ENCODE measurements at regions not wholly inside any gene's neighbourhood (a gene's known extent, or its start where the extent isn't known, plus 50 kb on each side); places are given as distances from the start of the nearest gene placed in this dataset.
A peak's percentile ranks its signal among the peaks of the same experiment; 100 is the strongest.

GRCh38 chr1:87673748-87674147, 345.1 kb downstream of the LMO4 start:
- Histone ChIP-seq H3K27me3 (ENCODE audit: low read length) (no peaks in the 10 kb centered on the region), H3K27ac (ENCODE audit: low read length) (no peak overlapping the region), H3K4me2 (ENCODE audit: low read depth, low read length, poor library complexity, severe bottlenecking) (no peak overlapping the region), H3K4me3 (ENCODE audit: low read length) (no peak overlapping the region), H3K36me3 (ENCODE audit: insufficient read depth, low read length) (no peaks in the 10 kb centered on the region), H3K4me1 (ENCODE audit: low read length) (no peaks in the 10 kb centered on the region), H3K9ac (ENCODE audit: low read length) (no peak overlapping the region), H2AFZ (ENCODE audit: low read length) (no peak overlapping the region), H4K20me1 (ENCODE audit: insufficient read depth, low read depth, low read length) (no peaks in the 10 kb centered on the region), H3K9me3 (ENCODE audit: low read length) (no peaks in the 10 kb centered on the region), H3K79me2 (ENCODE audit: low read length) (no peaks in the 10 kb centered on the region), H3K9me2 (replicated peaks; ENCODE audit: insufficient read depth, low read length) (no peaks in the 10 kb centered on the region)
- DNase-seq = no peak

GRCh38 chr1:87674791-87675190, 346.1 kb downstream of the LMO4 start:
- H3K4me3 ChIP-seq (ENCODE audit: low read length) = no peak overlapping the region
- no peaks in the 10 kb centered on the region for H3K4me1 ChIP-seq (ENCODE audit: low read length)
- no peaks in the 10 kb centered on the region for H3K79me2 ChIP-seq (ENCODE audit: low read length)
- H3K36me3 ChIP-seq (ENCODE audit: insufficient read depth, low read length) = no peaks in the 10 kb centered on the region
- no peak overlapping the region for H3K9ac ChIP-seq (ENCODE audit: low read length)
- no peak overlapping the region for H3K27ac ChIP-seq (ENCODE audit: low read length)
- no peak for DNase-seq
- H3K9me2 ChIP-seq (replicated peaks; ENCODE audit: insufficient read depth, low read length) = no peaks in the 10 kb centered on the region
- H3K27me3 ChIP-seq (ENCODE audit: low read length) = no peaks in the 10 kb centered on the region
- no peak overlapping the region for H3K4me2 ChIP-seq (ENCODE audit: low read depth, low read length, poor library complexity, severe bottlenecking)
- no peak overlapping the region for H2AFZ ChIP-seq (ENCODE audit: low read length)
- no peaks in the 10 kb centered on the region for H4K20me1 ChIP-seq (ENCODE audit: insufficient read depth, low read depth, low read length)
- H3K9me3 ChIP-seq (ENCODE audit: low read length) = no peaks in the 10 kb centered on the region

GRCh38 chr1:87678266-87678665, 349.6 kb downstream of the LMO4 start:
- Histone ChIP-seq H3K9me3 (ENCODE audit: low read length) (no peaks in the 10 kb centered on the region), H3K4me3 (ENCODE audit: low read length) (no peak overlapping the region), H3K27ac (ENCODE audit: low read length) (no peak overlapping the region)

GRCh38 chr1:87682565-87682964, 353.9 kb downstream of the LMO4 start:
- no peak overlapping the region for H3K4me2 ChIP-seq (ENCODE audit: low read depth, low read length, poor library complexity, severe bottlenecking)
- H4K20me1 ChIP-seq (ENCODE audit: insufficient read depth, low read depth, low read length) = no peaks in the 10 kb centered on the region
- no peaks in the 10 kb centered on the region for H3K4me1 ChIP-seq (ENCODE audit: low read length)
- no peak overlapping the region for H2AFZ ChIP-seq (ENCODE audit: low read length)
- H3K9me3 ChIP-seq (ENCODE audit: low read length) = no peaks in the 10 kb centered on the region
- H3K79me2 ChIP-seq (ENCODE audit: low read length) = no peaks in the 10 kb centered on the region
- H3K36me3 ChIP-seq (ENCODE audit: insufficient read depth, low read length) = no peaks in the 10 kb centered on the region
- DNase-seq = peak; percentile 45
- H3K9ac ChIP-seq (ENCODE audit: low read length) = no peak overlapping the region
- H3K9me2 ChIP-seq (replicated peaks; ENCODE audit: insufficient read depth, low read length) = no peaks in the 10 kb centered on the region
- no peak overlapping the region for H3K27ac ChIP-seq (ENCODE audit: low read length)
- H3K27me3 ChIP-seq (ENCODE audit: low read length) = no peaks in the 10 kb centered on the region
- no peak overlapping the region for H3K4me3 ChIP-seq (ENCODE audit: low read length)

More at GRCh38 chr1:87678266-87678665, 349.6 kb downstream of the LMO4 start:
- Histone ChIP-seq H3K9ac (ENCODE audit: low read length) (no peak overlapping the region), H3K27me3 (ENCODE audit: low read length) (no peaks in the 10 kb centered on the region), H3K4me2 (ENCODE audit: low read depth, low read length, poor library complexity, severe bottlenecking) (no peak overlapping the region), H2AFZ (ENCODE audit: low read length) (no peak overlapping the region), H3K4me1 (ENCODE audit: low read length) (no peaks in the 10 kb centered on the region), H4K20me1 (ENCODE audit: insufficient read depth, low read depth, low read length) (no peaks in the 10 kb centered on the region), H3K9me2 (replicated peaks; ENCODE audit: insufficient read depth, low read length) (no peaks in the 10 kb centered on the region), H3K79me2 (ENCODE audit: low read length) (no peaks in the 10 kb centered on the region), H3K36me3 (ENCODE audit: insufficient read depth, low read length) (no peaks in the 10 kb centered on the region)
- DNase-seq = no peak

- Histone ChIP-seq H3K9me2 (replicated peaks; ENCODE audit: insufficient read depth, low read length) (no peaks in the 10 kb centered on the region), H3K4me3 (ENCODE audit: low read length) (no peak overlapping the region), H3K9me3 (ENCODE audit: low read length) (no peaks in the 10 kb centered on the region), H3K79me2 (ENCODE audit: low read length) (no peaks in the 10 kb centered on the region), H3K4me1 (ENCODE audit: low read length) (no peaks in the 10 kb centered on the region), H3K27me3 (ENCODE audit: low read length) (no peaks in the 10 kb centered on the region), H2AFZ (ENCODE audit: low read length) (no peak overlapping the region), H4K20me1 (ENCODE audit: insufficient read depth, low read depth, low read length) (no peaks in the 10 kb centered on the region), H3K36me3 (ENCODE audit: insufficient read depth, low read length) (no peaks in the 10 kb centered on the region), H3K4me2 (ENCODE audit: low read depth, low read length, poor library complexity, severe bottlenecking) (no peak overlapping the region), H3K27ac (ENCODE audit: low read length) (no peak overlapping the region), H3K9ac (ENCODE audit: low read length) (no peak overlapping the region)
- no peak for DNase-seq
These were observed 354.7 kb downstream of the LMO4 start for GRCh38 chr1:87683196-87683956.

- no peaks in the 10 kb centered on the region for H3K27me3 ChIP-seq (ENCODE audit: low read length)
- H3K79me2 ChIP-seq (ENCODE audit: low read length) = no peaks in the 10 kb centered on the region
- H3K4me3 ChIP-seq (ENCODE audit: low read length) = no peak overlapping the region
- no peak for DNase-seq
- H3K9ac ChIP-seq (ENCODE audit: low read length) = no peak overlapping the region
- no peaks in the 10 kb centered on the region for H3K4me1 ChIP-seq (ENCODE audit: low read length)
- no peak overlapping the region for H3K27ac ChIP-seq (ENCODE audit: low read length)
- H3K4me2 ChIP-seq (ENCODE audit: low read depth, low read length, poor library complexity, severe bottlenecking) = no peak overlapping the region
- H3K36me3 ChIP-seq (ENCODE audit: insufficient read depth, low read length) = no peaks in the 10 kb centered on the region
- H3K9me3 ChIP-seq (ENCODE audit: low read length) = no peaks in the 10 kb centered on the region
- no peak overlapping the region for H2AFZ ChIP-seq (ENCODE audit: low read length)
- no peaks in the 10 kb centered on the region for H3K9me2 ChIP-seq (replicated peaks; ENCODE audit: insufficient read depth, low read length)
- H4K20me1 ChIP-seq (ENCODE audit: insufficient read depth, low read depth, low read length) = no peaks in the 10 kb centered on the region
These were observed 355.5 kb downstream of the LMO4 start for GRCh38 chr1:87684194-87684593.

GRCh38 chr1:87684713-87685205, 356.1 kb downstream of the LMO4 start:
- Histone ChIP-seq H3K36me3 (ENCODE audit: insufficient read depth, low read length) (no peaks in the 10 kb centered on the region), H3K4me3 (ENCODE audit: low read length) (no peak overlapping the region), H3K27ac (ENCODE audit: low read length) (no peak overlapping the region), H3K9ac (ENCODE audit: low read length) (no peak overlapping the region), H3K27me3 (ENCODE audit: low read length) (no peaks in the 10 kb centered on the region), H3K9me3 (ENCODE audit: low read length) (no peaks in the 10 kb centered on the region), H2AFZ (ENCODE audit: low read length) (no peak overlapping the region), H3K79me2 (ENCODE audit: low read length) (no peaks in the 10 kb centered on the region), H3K4me2 (ENCODE audit: low read depth, low read length, poor library complexity, severe bottlenecking) (no peak overlapping the region), H3K4me1 (ENCODE audit: low read length) (no peaks in the 10 kb centered on the region), H4K20me1 (ENCODE audit: insufficient read depth, low read depth, low read length) (no peaks in the 10 kb centered on the region), H3K9me2 (replicated peaks; ENCODE audit: insufficient read depth, low read length) (no peaks in the 10 kb centered on the region)
- DNase-seq = no peak

GRCh38 chr1:87685311-87686135, 356.8 kb downstream of the LMO4 start:
- no peak overlapping the region for H2AFZ ChIP-seq (ENCODE audit: low read length)
- H3K4me3 ChIP-seq (ENCODE audit: low read length) = no peak overlapping the region
- no peak overlapping the region for H3K27ac ChIP-seq (ENCODE audit: low read length)
- no peaks in the 10 kb centered on the region for H3K27me3 ChIP-seq (ENCODE audit: low read length)
- H4K20me1 ChIP-seq (ENCODE audit: insufficient read depth, low read depth, low read length) = no peaks in the 10 kb centered on the region
- H3K4me1 ChIP-seq (ENCODE audit: low read length) = no peaks in the 10 kb centered on the region
- no peaks in the 10 kb centered on the region for H3K79me2 ChIP-seq (ENCODE audit: low read length)
- H3K9ac ChIP-seq (ENCODE audit: low read length) = no peak overlapping the region
- no peaks in the 10 kb centered on the region for H3K36me3 ChIP-seq (ENCODE audit: insufficient read depth, low read length)
- no peak overlapping the region for H3K4me2 ChIP-seq (ENCODE audit: low read depth, low read length, poor library complexity, severe bottlenecking)
- DNase-seq = no peak
- H3K9me3 ChIP-seq (ENCODE audit: low read length) = no peaks in the 10 kb centered on the region
- no peaks in the 10 kb centered on the region for H3K9me2 ChIP-seq (replicated peaks; ENCODE audit: insufficient read depth, low read length)
